ENCODE measurements at regions not wholly inside any gene's neighbourhood (a gene's known extent, or its start where the extent isn't known, plus 50 kb on each side); places are given as distances from the start of the nearest gene placed in this dataset.

GRCh38 chr2:851078-851477 lies 99.6 kb upstream of the SNTG2 start:
- H3K79me1 ChIP-seq (ENCODE audit: low read length) = no peaks in the 10 kb centered on the region
- no peak overlapping the region for H3K9ac ChIP-seq (ENCODE audit: low read length)
- H3K23ac ChIP-seq (ENCODE audit: low read length) = no peak overlapping the region
- H4K12ac ChIP-seq (ENCODE audit: low read depth, low read length) = no peak overlapping the region
- no peak overlapping the region for H3K4me3 ChIP-seq (ENCODE audit: low read depth, low read length)
- no peak overlapping the region for H3K14ac ChIP-seq (ENCODE audit: low read length)
- no peaks in the 10 kb centered on the region for H3K27me3 ChIP-seq (ENCODE audit: insufficient read depth, low read length)
- H2BK5ac ChIP-seq (ENCODE audit: low read depth, low read length, poor library complexity) = no peak overlapping the region
- no peak overlapping the region for H4K91ac ChIP-seq (ENCODE audit: low read depth, low read length)
- no peak overlapping the region for H3K27ac ChIP-seq (ENCODE audit: low read depth, low read length)
- peaks cover 6% of the 10 kb centered on the region for H3K9me3 ChIP-seq (ENCODE audit: insufficient read depth, low read depth, low read length)
- no CpG with 5 or more reads among the region's 3 CpGs for WGBS (ENCODE audit: extremely low coverage, insufficient coverage, insufficient read length)
- DNase-seq = no peak
- H2BK12ac ChIP-seq (ENCODE audit: low read length) = no peak overlapping the region
- no peak overlapping the region for H3K4ac ChIP-seq (ENCODE audit: low read depth, low read length)
- H3K79me2 ChIP-seq (ENCODE audit: control insufficient read depth, insufficient read depth, low read length, poor library complexity) = no peaks in the 10 kb centered on the region
- H2BK120ac ChIP-seq (ENCODE audit: insufficient read depth, low read length, poor library complexity) = no peak overlapping the region
- H2AFZ ChIP-seq (ENCODE audit: insufficient read depth, low read length, poor library complexity) = no peak overlapping the region
- H3K4me1 ChIP-seq (ENCODE audit: control insufficient read depth in 1 of 2, insufficient read depth in 2 of 2, low read length in 2 of 2) = no peaks in the 10 kb centered on the region
- no peak overlapping the region for H3K18ac ChIP-seq (ENCODE audit: low read length)
- H2AK5ac ChIP-seq (ENCODE audit: low read length) = no peak overlapping the region
- no peak overlapping the region for H3K4me2 ChIP-seq (ENCODE audit: low read length)
- H3K36me3 ChIP-seq (ENCODE audit: control insufficient read depth in 1 of 2, insufficient read depth in 2 of 2, low read length in 2 of 2) = no peaks in the 10 kb centered on the region
- H4K8ac ChIP-seq (ENCODE audit: low read depth, low read length) = no peak overlapping the region

GRCh38 chr2:850429-850828 lies 100.2 kb upstream of the SNTG2 start:
- Histone ChIP-seq H2AFZ (ENCODE audit: insufficient read depth, low read length, poor library complexity) (no peak overlapping the region), H3K79me2 (ENCODE audit: control insufficient read depth, insufficient read depth, low read length, poor library complexity) (no peaks in the 10 kb centered on the region), H2AK5ac (ENCODE audit: low read length) (no peak overlapping the region), H4K8ac (ENCODE audit: low read depth, low read length) (no peak overlapping the region), H3K36me3 (ENCODE audit: control insufficient read depth in 1 of 2, insufficient read depth in 2 of 2, low read length in 2 of 2) (no peaks in the 10 kb centered on the region), H4K91ac (ENCODE audit: low read depth, low read length) (no peak overlapping the region), H4K12ac (ENCODE audit: low read depth, low read length) (no peak overlapping the region), H3K4me2 (ENCODE audit: low read length) (no peak overlapping the region), H3K79me1 (ENCODE audit: low read length) (no peaks in the 10 kb centered on the region), H3K18ac (ENCODE audit: low read length) (no peak overlapping the region), H2BK120ac (ENCODE audit: insufficient read depth, low read length, poor library complexity) (no peak overlapping the region), H3K4me1 (ENCODE audit: control insufficient read depth in 1 of 2, insufficient read depth in 2 of 2, low read length in 2 of 2) (no peaks in the 10 kb centered on the region), H3K4ac (ENCODE audit: low read depth, low read length) (no peak overlapping the region), H3K14ac (ENCODE audit: low read length) (no peak overlapping the region), H2BK12ac (ENCODE audit: low read length) (no peak overlapping the region), H2BK5ac (ENCODE audit: low read depth, low read length, poor library complexity) (no peak overlapping the region), H3K27me3 (ENCODE audit: insufficient read depth, low read length) (no peaks in the 10 kb centered on the region), H3K9me3 (ENCODE audit: insufficient read depth, low read depth, low read length) (peaks cover 6% of the 10 kb centered on the region), H3K23ac (ENCODE audit: low read length) (no peak overlapping the region), H3K27ac (ENCODE audit: low read depth, low read length) (no peak overlapping the region), H3K4me3 (ENCODE audit: low read depth, low read length) (no peak overlapping the region), H3K9ac (ENCODE audit: low read length) (no peak overlapping the region)
- no peak for DNase-seq
- no CpG with 5 or more reads among the region's 5 CpGs for WGBS (ENCODE audit: extremely low coverage, insufficient coverage, insufficient read length)

- H3K9me3 ChIP-seq (ENCODE audit: insufficient read depth, low read depth, low read length) = peaks cover 6% of the 10 kb centered on the region
- no peak overlapping the region for H4K8ac ChIP-seq (ENCODE audit: low read depth, low read length)
- no peaks in the 10 kb centered on the region for H3K79me1 ChIP-seq (ENCODE audit: low read length)
- no peak overlapping the region for H2BK12ac ChIP-seq (ENCODE audit: low read length)
- H2BK5ac ChIP-seq (ENCODE audit: low read depth, low read length, poor library complexity) = no peak overlapping the region
- no peak overlapping the region for H3K9ac ChIP-seq (ENCODE audit: low read length)
- no peak overlapping the region for H3K23ac ChIP-seq (ENCODE audit: low read length)
- H3K4ac ChIP-seq (ENCODE audit: low read depth, low read length) = no peak overlapping the region
- WGBS (ENCODE audit: extremely low coverage, insufficient coverage, insufficient read length) = no CpG with 5 or more reads among the region's 3 CpGs
- no peak overlapping the region for H3K14ac ChIP-seq (ENCODE audit: low read length)
- H4K91ac ChIP-seq (ENCODE audit: low read depth, low read length) = no peak overlapping the region
- H3K27me3 ChIP-seq (ENCODE audit: insufficient read depth, low read length) = no peaks in the 10 kb centered on the region
- H3K79me2 ChIP-seq (ENCODE audit: control insufficient read depth, insufficient read depth, low read length, poor library complexity) = no peaks in the 10 kb centered on the region
- no peak overlapping the region for H4K12ac ChIP-seq (ENCODE audit: low read depth, low read length)
- H2BK120ac ChIP-seq (ENCODE audit: insufficient read depth, low read length, poor library complexity) = no peak overlapping the region
- no peak overlapping the region for H3K27ac ChIP-seq (ENCODE audit: low read depth, low read length)
- H3K4me2 ChIP-seq (ENCODE audit: low read length) = no peak overlapping the region
- H3K4me3 ChIP-seq (ENCODE audit: low read depth, low read length) = no peak overlapping the region
- no peaks in the 10 kb centered on the region for H3K4me1 ChIP-seq (ENCODE audit: control insufficient read depth in 1 of 2, insufficient read depth in 2 of 2, low read length in 2 of 2)
- no peaks in the 10 kb centered on the region for H3K36me3 ChIP-seq (ENCODE audit: control insufficient read depth in 1 of 2, insufficient read depth in 2 of 2, low read length in 2 of 2)
- no peak overlapping the region for H3K18ac ChIP-seq (ENCODE audit: low read length)
- no peak for DNase-seq
- no peak overlapping the region for H2AK5ac ChIP-seq (ENCODE audit: low read length)
- H2AFZ ChIP-seq (ENCODE audit: insufficient read depth, low read length, poor library complexity) = no peak overlapping the region
Observed at GRCh38 chr2:848099-848498, 102.5 kb upstream of the SNTG2 start.

GRCh38 chr2:847669-848068 lies 103.0 kb upstream of the SNTG2 start:
- H4K12ac ChIP-seq (ENCODE audit: low read depth, low read length) = no peak overlapping the region
- H3K4me2 ChIP-seq (ENCODE audit: low read length) = no peak overlapping the region
- H2AK5ac ChIP-seq (ENCODE audit: low read length) = no peak overlapping the region
- no peak overlapping the region for H2BK12ac ChIP-seq (ENCODE audit: low read length)
- no peak overlapping the region for H4K8ac ChIP-seq (ENCODE audit: low read depth, low read length)
- H2BK120ac ChIP-seq (ENCODE audit: insufficient read depth, low read length, poor library complexity) = no peak overlapping the region
- no peak overlapping the region for H4K91ac ChIP-seq (ENCODE audit: low read depth, low read length)
- no peak for DNase-seq
- H3K4ac ChIP-seq (ENCODE audit: low read depth, low read length) = no peak overlapping the region
- no peaks in the 10 kb centered on the region for H3K79me1 ChIP-seq (ENCODE audit: low read length)
- no peaks in the 10 kb centered on the region for H3K79me2 ChIP-seq (ENCODE audit: control insufficient read depth, insufficient read depth, low read length, poor library complexity)
- no CpG with 5 or more reads among the region's 10 CpGs for WGBS (ENCODE audit: extremely low coverage, insufficient coverage, insufficient read length)
- no peaks in the 10 kb centered on the region for H3K4me1 ChIP-seq (ENCODE audit: control insufficient read depth in 1 of 2, insufficient read depth in 2 of 2, low read length in 2 of 2)
- no peak overlapping the region for H3K14ac ChIP-seq (ENCODE audit: low read length)
- peaks cover 6% of the 10 kb centered on the region for H3K9me3 ChIP-seq (ENCODE audit: insufficient read depth, low read depth, low read length)
- no peak overlapping the region for H3K23ac ChIP-seq (ENCODE audit: low read length)
- no peak overlapping the region for H3K27ac ChIP-seq (ENCODE audit: low read depth, low read length)
- no peak overlapping the region for H2BK5ac ChIP-seq (ENCODE audit: low read depth, low read length, poor library complexity)
- H3K18ac ChIP-seq (ENCODE audit: low read length) = no peak overlapping the region
- H3K9ac ChIP-seq (ENCODE audit: low read length) = no peak overlapping the region
- no peak overlapping the region for H3K4me3 ChIP-seq (ENCODE audit: low read depth, low read length)
- H3K36me3 ChIP-seq (ENCODE audit: control insufficient read depth in 1 of 2, insufficient read depth in 2 of 2, low read length in 2 of 2) = no peaks in the 10 kb centered on the region
- H3K27me3 ChIP-seq (ENCODE audit: insufficient read depth, low read length) = no peaks in the 10 kb centered on the region
- no peak overlapping the region for H2AFZ ChIP-seq (ENCODE audit: insufficient read depth, low read length, poor library complexity)

Measured in trophoblast cell (in vitro differentiated cells and primary cell).